Effector CD4-positive, alpha-beta T cell (primary cell): ENCODE measurements at regions not wholly inside any gene's neighbourhood (a gene's known extent, or its start where the extent isn't known, plus 50 kb on each side); places are given as distances from the start of the nearest gene placed in this dataset.

Experiments used
- DNase-seq: peaks from one replicate; pipeline ENCODE4 v3.0.0-alpha.2; 2020

DNA sequence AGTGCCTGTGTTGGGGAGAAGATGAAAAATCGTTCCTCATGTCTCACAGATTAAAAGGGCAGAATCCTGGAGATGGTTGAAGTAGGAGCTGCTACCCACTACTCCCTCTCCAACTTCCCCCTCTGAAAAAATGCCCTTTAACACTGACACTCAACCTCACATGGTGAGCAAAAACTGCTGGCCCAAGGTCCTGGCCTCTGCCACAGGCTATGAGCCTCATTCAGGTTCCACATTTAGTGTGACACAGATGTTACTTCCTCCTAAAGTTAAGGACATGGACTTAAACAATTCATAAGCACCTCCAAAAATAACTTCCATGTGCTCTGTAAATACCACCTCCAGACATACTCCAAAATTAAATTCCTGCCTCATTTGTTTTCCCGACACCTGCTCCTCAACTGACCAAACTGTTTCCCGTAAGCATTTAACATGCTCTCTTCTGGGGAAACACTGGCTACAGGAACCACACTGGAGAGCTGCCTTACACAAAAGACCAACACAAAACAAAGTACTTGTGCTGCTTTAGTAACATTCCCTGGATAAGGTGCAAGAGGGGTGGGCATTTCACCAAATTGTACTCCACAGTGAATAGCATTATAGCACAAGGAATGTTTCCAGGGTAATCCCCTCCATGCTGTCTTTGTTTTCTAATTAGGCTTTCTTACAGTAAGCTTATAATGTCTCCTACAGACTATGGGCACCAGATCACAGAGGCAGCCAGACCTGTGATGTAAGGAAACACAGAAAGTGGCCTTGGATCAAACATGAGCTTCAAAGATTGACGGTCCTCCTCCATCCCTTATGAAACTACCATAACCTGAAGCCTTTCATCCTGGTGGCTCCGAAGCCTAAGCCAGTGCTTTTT lies 57.0 kb downstream of the PHLDA1 start:
- DNase-seq: no peak

DNA sequence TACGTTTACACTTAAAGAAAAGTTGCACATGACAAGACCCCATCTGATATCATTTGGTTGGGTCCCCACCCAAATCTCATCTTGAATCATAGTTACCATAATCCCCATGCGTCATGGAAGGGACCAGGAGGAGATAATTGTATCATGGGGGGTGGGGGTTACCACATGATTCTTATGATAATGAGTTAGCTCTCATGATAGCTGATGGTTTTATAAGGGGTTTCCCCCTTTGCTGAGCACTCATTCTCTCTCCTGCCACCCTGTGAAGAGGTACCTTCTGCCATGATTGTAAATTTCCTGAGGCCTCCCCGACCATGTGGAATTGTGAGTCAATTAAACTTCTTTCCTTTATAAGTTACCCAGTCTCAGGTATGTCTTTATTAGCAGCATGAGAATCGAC lies 60.3 kb downstream of the PHLDA1 start:
- no peak for DNase-seq

DNA sequence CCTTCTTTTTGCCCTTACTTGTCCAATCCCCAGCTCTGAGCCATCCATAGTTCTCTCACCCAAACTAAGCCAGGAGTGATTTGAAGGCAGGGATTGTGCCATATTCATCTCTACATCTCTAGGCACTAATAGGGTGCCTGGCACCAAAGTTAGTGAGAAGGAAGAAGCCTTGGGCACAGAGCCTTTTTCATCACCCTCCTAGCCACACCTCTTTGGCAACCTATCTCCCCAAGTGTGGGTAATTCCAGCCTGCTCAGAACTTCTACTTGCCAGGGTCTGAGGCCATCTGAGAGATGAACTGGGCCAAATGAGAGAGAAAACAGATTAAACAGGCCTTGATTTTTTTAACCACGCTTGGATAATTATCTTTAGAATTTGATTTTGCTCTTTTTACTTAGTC lies 61.3 kb downstream of the PHLDA1 start:
- no peak for DNase-seq

DNA sequence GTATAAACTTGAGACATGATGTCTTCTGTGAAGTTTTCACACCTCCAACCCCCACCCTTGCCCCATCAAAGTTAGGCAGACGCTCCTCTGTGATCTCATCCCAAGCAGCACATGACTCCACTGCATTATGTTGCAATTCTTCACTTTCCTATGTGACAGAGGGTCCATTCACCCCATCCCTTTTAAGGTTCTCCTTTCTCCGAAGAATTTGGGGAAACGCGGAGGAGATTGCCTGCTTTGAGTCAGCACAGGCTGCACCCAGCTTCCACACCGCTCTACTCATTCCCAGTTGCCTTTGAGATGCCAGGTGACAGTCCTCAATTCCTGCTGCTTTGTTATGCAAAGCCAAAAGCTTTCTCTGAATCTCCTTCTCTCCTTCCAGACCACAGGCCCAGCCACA lies 61.8 kb downstream of the PHLDA1 start:
- no peak for DNase-seq

DNA sequence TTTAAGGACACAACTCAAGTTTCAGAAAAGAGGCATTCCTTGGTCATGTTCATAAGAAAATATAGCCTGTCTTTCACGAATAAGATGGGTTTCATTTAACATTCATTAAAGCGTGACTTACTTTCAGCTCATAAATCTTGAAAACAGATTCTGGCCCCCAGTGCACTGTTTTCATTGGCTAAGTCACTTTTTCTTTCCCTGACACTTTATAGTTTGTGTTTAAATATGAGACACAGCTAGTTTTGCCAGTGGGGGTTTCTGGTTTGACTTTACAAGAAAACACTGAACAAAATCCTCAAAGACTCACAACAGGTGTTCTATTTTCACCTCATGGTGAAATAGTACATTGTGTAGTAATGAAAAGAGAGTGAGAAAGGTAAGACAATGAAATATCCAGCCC lies 65.9 kb downstream of the PHLDA1 start:
- no peak for DNase-seq

DNA sequence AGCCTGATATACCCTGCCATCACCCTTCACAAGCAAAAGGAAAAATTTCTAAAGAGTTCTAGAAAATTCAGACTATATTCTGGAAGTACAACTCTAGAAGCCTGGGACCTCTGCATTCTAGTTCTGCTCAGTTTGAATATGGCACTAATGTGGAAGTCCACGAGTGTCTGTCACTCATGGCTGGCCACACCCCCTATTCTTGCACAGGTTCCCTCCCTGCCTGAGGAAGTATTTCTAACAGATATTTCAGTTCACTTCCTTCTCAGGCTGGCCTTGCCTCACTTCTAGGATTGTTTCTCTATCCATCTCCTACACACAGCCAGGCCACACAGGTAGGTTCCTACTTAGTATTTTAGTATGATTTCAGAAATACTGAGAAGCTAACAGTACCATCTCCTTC lies 67.4 kb downstream of the PHLDA1 start:
- no peak for DNase-seq

DNA sequence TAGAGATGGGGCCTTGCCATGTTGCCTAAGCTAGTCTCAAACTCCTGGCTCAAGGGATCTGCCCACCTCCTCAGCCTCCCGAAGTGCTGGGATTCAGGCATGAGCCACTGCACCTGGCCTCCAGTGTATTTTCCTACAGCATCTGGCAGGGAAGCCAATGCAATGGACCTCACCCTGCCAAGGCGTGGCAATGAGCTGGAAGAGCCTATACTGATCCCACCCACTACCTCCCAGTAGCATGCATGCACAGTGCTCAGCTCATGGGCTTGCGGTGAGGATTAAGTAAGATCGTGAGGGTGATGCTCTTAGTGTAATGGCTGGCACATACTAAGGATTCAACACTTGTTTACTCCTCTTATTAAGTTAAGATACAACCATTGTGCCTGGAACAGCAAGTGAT lies 69.7 kb downstream of the PHLDA1 start:
- no peak for DNase-seq

DNA sequence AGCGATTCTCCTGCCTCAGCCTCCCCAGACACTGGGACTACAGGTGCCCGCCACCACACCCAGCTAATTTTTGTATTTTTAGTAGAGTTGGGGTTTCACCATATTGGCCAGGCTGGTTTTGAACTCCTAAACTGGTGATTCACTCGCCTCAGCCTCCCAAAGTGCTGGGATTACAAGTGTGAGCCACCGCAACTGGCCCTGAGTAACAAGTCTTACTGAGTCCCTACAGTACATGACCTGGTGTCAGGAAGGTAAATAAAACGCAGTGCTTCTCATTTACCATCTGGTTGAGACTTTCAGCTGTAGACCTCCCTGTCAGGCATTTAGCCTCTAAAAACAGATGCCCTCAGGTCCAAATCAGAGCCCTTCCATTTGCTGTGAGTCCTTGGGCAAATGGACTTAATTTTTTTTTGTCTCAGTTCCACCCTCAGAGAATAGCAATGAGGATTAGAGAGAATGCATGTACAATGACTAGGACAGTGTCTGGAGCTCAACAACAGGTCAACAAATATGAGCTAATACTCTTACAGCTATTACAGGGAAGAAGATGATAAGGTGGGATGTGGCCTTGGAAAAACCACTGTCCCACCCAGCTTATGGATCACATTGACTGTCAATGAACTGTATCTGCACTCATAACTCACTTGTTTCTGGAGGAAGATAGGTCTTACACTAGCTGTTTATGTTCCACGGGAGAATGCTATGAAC lies 70.5 kb downstream of the PHLDA1 start:
- DNase-seq: no peak

DNA sequence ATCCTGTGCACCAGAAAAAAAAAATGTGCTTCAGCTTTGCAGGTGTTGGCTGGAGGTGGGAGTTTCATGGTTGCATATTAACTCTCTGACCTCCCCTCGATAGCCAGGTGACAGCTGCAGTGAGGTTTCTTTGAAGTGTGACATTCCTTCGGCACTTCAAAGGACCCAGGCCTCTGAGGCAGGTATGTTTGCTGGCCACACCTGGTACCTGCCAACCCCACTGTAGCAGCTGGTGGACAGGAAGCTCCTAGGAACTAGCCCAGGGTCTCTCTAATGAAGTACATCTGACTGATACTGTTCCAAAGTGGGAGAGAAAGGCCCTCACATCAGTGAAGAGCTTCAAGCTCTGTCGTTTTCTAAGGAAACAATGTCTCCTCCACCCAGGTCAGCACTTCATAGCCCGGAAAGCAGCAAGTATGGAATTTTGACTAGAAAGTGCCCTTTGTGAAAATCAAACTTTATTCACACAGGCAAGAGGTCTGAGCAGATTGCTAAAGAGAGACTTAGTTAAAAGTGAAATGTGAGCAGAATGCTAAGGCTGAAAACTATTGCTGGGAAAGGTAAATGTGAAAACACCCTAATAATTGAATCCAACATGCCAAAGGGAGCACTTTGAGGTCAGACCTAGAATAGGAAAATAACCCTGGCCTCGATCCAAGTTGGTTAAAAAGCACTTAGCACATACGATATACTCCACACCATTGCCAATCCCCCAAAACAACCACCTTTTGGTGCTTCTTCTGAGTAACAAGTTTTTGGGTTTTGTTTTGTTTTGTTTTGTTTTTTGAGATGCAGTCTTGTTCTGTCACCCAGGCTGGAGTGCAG lies 71.3 kb downstream of the PHLDA1 start:
- DNase-seq: no peak

DNA sequence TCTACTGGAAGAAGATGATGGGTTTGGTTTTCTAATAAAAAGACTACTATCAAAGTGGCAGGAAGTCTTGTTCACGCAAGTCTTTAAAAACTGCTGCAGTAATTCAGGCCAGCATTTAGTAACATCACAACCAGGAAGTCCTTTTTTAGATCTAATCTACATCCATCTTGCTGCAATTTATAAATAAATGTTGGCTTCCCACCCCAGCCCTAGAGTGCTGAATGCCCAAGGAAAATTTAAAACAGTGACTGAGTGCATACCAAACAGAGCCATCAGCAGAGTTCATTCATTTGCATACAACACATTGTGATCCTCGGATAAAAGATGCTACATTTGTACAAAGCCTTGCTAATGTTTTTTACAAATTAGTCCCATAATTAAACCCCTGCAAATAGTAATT lies 72.1 kb downstream of the PHLDA1 start:
- DNase-seq: no peak

DNA sequence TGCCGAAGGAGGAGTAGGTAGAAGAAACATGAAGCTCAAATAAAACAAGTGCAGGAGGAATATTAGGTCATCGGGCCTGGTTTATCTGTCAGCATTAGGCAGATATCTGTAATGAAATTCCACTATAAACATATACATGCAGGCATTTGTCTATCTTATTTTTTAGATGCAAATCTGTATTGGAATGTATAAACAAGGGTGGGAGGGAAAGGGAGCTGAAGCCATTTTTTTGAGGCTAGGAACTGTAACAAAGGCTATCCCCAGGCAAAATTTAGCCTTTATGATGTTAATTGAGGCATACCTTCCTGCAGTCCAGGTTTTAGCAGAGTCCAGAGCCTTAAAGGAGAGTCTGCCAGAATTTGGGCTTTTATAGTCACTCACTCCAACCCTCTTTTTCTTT lies 72.5 kb downstream of the PHLDA1 start:
- no peak for DNase-seq

DNA sequence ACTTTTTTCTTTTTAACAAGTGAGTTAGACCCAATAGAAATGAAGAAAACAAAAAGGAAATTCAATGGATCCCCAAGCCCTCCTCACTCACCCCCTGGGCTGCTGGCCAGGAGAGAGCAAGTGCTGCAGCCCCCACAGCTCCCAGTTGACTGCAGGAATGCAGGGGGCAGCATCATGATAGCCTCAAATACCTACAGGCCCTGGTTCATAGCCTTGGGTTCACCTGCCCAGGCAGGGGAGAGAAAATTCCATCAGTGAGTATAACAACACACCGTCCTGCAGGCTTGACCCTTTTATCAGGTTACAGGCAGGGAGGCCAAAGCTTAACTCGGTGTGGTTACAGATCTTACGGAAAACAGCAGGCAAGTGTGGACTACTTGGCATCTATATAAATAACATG lies 76.3 kb downstream of the PHLDA1 start:
- DNase-seq: no peak

DNA sequence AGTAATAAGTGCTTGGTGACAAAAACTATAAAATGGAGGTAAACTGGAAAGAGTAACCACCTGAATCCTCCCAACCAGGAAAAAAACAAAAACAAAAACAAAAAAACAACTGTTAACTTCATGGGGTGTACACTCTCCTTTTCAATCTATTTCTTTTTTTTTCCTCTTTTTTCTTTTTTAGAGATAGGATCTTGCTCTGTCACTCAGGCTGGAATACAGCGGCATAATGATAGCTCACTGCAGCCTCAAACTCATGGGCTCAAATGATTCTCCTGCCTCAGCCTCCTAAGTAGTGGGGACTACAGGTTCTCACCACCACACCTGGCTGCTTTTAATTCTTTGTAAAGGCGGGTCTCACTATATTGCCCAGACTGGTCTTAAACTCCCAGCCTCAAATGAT lies 76.8 kb downstream of the PHLDA1 start:
- no peak for DNase-seq

DNA sequence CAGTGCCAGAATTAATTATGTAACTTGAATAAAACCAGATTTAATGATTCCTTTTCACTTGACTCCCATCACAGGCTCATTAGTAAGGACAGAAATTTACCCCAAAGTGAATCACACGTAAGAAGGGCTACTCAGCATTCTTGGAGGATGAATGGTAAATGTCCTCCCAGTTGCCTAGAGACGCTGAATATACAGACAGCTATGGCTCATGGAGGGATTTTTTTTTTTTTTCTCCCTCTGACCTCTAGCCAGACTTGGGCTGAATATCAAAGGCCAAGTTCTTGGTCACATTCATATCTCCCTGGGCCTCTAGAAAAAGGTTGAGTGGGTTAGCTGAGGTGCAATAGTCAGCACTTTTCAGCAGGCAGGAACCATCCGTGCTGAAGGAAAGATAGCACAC lies 77.5 kb downstream of the PHLDA1 start:
- no peak for DNase-seq

DNA sequence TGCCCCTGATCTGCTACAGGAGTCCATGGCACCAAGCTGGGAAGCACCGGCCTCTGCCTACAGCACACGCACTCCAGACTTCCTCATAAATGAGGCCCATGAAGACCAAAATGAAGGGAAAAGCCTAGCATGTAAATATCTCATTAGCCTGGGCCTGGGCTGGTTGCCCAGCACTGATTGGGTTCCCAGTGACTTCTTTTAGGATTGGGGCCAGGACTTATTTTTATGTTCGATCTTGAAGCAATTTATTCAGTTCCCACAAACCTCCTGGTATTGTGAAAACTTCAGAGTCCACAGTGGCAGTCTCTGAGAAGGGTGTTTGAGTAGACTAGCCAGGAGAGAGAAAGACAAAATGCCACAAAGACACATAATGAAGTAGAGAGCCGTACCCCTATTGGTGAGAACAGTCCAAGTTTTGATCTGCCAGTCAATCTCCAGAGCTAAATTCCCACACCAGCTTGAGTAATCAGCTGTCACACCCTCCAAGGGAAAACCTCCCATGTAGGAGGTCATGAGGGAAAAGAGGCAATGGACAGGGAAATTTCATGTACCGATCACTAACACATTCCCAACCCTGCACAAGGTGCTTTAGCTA lies 78.2 kb downstream of the PHLDA1 start:
- DNase-seq: no peak

DNA sequence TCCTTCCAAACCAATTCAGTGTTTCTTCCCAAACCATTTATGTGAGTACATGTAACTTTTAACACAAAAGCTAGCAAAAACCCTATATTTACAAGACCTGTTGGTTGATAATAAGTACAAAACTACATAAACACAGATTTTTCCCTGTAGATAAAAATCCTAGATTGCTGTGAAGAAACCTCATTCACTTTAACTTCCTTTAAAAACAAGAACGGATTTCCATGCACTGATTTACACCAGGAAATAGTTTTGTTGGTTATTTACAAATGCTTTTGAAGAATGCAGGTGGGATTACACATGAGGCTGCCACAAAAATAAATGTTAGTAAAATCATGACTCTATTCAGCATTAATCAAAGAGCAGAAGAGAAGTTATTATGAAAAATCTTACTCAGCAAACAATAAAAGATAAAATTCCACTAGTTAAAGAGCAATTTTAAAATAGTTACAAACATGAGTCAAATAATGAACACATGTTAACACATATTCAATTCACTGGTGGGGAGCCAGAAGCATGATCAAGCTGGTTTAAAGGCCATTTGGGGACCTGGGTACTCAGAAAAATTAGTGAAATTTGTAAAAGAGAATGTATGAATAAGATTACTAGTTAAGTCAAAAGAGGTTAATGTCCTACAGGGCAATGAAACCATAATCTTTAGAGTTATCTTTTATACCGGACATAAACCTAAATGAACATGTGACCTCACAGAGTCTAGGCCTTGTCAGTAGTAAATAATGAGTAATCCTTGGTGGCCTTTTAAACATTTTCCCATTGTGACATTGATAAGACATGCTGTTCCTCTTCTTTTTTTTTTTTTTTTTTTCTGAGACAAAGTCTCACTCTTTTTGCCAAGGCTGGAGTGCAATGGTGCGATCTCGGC lies 79.9 kb downstream of the PHLDA1 start:
- DNase-seq: no peak

DNA sequence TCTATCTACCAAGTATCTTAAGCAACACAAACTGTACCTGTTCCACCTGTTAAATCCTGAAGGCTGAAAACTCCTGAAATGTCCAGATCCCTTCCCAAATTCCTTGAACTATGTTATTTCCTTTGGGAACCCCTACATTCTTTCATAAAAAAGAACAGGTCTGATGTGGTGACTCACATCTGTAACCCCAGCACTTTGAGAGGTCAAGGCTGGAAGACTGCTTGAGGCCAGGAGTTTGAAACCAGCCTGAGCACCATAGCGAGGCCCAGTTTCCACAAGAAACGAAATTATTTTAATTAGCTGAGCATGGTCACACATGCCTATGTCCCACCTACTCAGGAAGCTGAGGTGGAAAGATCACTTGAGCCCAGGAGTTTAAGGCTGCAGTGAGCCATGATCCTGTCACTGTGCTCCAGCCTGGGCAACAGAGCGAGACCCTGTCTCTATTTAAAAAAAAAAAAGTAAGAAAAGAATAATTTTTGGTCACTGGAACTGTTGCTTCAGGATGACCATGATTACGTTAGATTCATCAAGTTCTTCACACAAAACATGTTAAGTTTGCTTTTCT lies 84.3 kb downstream of the PHLDA1 start:
- no peak for DNase-seq

DNA sequence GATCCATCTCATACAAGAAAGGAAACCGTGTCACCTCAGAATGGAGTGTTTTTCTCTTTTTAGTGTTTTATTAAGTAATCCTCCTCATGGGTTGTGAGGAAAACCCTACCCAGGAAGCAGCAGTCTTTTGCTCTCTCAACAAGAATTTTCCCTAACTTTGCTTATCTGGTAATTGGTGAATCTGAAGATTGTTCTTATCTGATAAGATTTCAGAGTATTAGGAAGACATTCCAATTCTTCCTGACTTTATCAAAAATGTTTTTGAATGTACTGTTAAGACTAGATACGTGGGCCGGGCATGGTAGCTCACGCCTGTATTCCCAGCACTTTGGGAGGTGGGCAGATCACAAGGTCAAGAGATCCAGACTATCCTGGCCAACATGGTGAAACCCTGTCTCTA lies 86.0 kb downstream of the PHLDA1 start:
- no peak for DNase-seq

DNA sequence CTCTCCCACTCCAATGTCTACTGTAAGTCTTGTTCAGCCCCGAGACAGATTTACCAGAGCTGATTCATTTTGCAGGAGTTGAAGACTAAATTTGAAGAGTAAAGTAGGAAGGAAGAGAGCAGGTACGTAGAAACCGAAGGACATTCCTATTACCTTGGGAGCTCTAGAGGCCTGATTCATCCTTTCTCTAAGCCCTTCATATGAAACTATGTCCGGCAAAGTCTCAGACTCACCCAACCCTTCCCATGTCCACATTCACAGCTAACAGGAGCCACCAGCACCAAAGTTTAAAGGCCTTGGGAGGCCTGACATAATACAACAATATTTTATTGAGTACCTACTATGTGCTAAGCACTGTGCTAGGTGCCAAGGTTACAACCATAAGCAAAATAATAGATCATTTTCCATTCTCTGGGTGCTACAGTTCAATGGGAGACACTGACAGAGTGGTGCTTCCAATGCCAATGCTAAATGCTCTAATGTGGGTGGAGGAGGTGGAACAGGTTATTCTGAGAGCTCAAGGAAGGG lies 86.6 kb downstream of the PHLDA1 start:
- DNase-seq: no peak

DNA sequence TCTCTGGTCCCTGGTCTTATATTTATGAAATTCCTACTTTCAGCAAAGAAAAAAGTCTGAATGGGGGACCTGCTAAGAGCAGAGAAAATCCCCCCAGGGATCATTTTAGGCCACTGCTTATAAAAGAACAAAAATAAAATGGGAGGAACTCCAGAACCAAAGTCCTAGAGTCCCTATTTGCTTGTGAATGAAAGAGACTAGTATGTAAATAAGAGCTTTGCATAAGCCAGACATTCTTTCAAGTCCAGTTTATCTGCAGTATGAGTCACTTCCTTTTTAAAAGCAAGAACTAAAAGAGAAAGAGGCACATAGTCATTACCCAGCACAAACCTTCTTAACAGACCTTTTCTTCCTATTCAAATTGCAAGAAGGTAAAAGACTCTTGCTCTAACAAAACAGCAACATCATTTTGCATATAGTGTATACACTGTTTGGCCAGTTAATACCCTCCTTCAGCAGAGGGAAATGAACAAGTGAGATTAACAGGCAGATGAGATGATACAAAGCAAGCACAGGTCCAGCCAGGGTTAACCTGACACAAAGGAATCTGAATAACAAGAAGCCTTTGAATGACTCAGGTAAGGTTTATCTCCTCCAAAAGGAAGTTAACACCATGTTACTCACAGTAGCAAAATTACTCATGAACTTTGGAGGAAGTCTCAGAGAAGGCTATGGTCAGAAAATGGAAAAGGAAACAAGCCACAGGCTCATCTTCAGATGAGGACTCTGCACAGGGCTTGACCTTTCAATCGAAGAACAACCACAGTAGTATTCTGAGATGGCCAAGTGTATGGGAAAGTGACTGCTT lies 87.3 kb downstream of the PHLDA1 start:
- no peak for DNase-seq

DNA sequence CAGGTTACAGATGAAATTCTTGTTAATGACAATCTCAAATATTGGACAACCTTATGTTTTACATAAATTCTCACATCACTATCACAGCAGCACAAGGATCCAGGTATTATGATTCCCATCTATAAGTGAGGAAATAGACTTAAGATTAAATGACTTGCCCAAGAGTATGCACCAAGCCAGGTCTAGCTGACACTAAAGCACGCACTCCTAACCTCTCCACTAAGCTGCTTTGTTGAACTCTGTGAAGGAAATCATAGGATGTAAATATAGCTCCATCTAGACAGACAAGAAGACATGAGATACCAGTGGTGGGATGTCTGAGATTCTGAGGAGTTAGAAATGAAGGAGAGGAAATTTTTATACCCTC lies 87.9 kb downstream of the PHLDA1 start:
- DNase-seq: no peak
